ENCODE measurements at regions not wholly inside any gene's neighbourhood (a gene's known extent, or its start where the extent isn't known, plus 50 kb on each side); places are given as distances from the start of the nearest gene placed in this dataset.

DNA sequence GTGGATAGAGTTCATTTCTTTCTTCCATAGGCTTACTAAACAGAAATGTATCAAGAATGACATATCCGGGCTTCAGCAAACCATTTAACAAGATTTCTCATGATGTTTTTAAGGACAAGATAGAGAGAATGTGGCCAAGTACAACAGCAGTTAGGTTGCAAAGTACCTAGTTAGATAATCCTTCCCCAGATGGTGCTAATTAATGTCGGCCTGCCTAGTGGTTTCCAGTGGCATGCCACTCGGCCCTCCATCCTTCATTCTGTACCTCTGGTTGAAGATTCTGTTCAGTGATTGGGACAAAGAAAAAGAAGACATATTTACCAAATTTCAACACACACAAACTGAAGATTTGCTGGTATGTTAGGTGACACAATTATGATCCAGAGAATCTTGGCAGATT, 212.1 kb downstream of the MACC1 start:
- Histone ChIP-seq H3K9me3 (ENCODE audit: control insufficient read depth, insufficient read depth, low read depth, low read length) (no peaks in the 10 kb centered on the region), H3K4me3 (ENCODE audit: low read depth, low read length) (no peak overlapping the region), H3K27ac (ENCODE audit: extremely low read depth, low read depth, low read length) (no peak overlapping the region), H3K36me3 (ENCODE audit: control insufficient read depth in 2 of 2, insufficient read depth in 1 of 2, low read length in 2 of 2) (no peaks in the 10 kb centered on the region), H3K4me1 (ENCODE audit: control insufficient read depth, insufficient read depth, low read length) (no peaks in the 10 kb centered on the region)
- no peak for TF ChIP-seq ZNF776 (tag by site-specific recombination; IDR thresholded peaks at IDR 0.05; ENCODE audit: borderline replicate concordance)
- TF ChIP-seq ZNF843 (tag by site-specific recombination; IDR thresholded peaks at IDR 0.05) = no peak
- TF ChIP-seq BCL11A (tag by site-specific recombination; IDR thresholded peaks at IDR 0.05; ENCODE audit: low read depth) = no peak
- TF ChIP-seq PRDM10 (tag by site-specific recombination; IDR thresholded peaks at IDR 0.05) = no peak
- TF ChIP-seq, protein P1, sequence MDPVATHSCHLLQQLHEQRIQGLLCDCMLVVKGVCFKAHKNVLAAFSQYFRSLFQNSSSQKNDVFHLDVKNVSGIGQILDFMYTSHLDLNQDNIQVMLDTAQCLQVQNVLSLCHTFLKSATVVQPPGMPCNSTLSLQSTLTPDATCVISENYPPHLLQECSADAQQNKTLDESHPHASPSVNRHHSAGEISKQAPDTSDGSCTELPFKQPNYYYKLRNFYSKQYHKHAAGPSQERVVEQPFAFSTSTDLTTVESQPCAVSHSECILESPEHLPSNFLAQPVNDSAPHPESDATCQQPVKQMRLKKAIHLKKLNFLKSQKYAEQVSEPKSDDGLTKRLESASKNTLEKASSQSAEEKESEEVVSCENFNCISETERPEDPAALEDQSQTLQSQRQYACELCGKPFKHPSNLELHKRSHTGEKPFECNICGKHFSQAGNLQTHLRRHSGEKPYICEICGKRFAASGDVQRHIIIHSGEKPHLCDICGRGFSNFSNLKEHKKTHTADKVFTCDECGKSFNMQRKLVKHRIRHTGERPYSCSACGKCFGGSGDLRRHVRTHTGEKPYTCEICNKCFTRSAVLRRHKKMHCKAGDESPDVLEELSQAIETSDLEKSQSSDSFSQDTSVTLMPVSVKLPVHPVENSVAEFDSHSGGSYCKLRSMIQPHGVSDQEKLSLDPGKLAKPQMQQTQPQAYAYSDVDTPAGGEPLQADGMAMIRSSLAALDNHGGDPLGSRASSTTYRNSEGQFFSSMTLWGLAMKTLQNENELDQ (tag by site-specific recombination; IDR thresholded peaks at IDR 0.05; ENCODE audit: low read depth) = no peak
- no peak for TF ChIP-seq ZNF621 (tag by site-specific recombination; IDR thresholded peaks at IDR 0.05)
- no peak for TF ChIP-seq ZNF692 (tag by site-specific recombination; IDR thresholded peaks at IDR 0.05)
- TF ChIP-seq, protein P2, sequence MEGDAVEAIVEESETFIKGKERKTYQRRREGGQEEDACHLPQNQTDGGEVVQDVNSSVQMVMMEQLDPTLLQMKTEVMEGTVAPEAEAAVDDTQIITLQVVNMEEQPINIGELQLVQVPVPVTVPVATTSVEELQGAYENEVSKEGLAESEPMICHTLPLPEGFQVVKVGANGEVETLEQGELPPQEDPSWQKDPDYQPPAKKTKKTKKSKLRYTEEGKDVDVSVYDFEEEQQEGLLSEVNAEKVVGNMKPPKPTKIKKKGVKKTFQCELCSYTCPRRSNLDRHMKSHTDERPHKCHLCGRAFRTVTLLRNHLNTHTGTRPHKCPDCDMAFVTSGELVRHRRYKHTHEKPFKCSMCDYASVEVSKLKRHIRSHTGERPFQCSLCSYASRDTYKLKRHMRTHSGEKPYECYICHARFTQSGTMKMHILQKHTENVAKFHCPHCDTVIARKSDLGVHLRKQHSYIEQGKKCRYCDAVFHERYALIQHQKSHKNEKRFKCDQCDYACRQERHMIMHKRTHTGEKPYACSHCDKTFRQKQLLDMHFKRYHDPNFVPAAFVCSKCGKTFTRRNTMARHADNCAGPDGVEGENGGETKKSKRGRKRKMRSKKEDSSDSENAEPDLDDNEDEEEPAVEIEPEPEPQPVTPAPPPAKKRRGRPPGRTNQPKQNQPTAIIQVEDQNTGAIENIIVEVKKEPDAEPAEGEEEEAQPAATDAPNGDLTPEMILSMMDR (tag by site-specific recombination; IDR thresholded peaks at IDR 0.05) = no peak
- TF ChIP-seq, protein P3, sequence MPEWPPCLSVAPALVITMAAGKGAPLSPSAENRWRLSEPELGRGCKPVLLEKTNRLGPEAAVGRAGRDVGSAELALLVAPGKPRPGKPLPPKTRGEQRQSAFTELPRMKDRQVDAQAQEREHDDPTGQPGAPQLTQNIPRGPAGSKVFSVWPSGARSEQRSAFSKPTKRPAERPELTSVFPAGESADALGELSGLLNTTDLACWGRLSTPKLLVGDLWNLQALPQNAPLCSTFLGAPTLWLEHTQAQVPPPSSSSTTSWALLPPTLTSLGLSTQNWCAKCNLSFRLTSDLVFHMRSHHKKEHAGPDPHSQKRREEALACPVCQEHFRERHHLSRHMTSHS (tag by site-specific recombination; IDR thresholded peaks at IDR 0.05) = no peak
- ChIA-PET POLR2A (no interaction called here), CTCF (interaction anchor here (0.6 kb wide), 1 partner anchor 250 kb away, joined by 4 read pairs; no protein-coding TSS in a partner anchor)

GRCh38 chr7:19999681-20000080, 217.5 kb downstream of the MACC1 start:
- no peaks in the 10 kb centered on the region for H3K9me3 ChIP-seq (ENCODE audit: control insufficient read depth, insufficient read depth, low read depth, low read length)
- H3K4me1 ChIP-seq (ENCODE audit: control insufficient read depth, insufficient read depth, low read length) = no peaks in the 10 kb centered on the region
- TF ChIP-seq ZNF214 (tag by site-specific recombination; IDR thresholded peaks at IDR 0.05; ENCODE audit: borderline replicate concordance) (no peak), ZNF600 (tag by site-specific recombination; IDR thresholded peaks at IDR 0.05) (no peak), ZBTB48 (tag by site-specific recombination; IDR thresholded peaks at IDR 0.05) (no peak)
- TF ChIP-seq, protein P4, sequence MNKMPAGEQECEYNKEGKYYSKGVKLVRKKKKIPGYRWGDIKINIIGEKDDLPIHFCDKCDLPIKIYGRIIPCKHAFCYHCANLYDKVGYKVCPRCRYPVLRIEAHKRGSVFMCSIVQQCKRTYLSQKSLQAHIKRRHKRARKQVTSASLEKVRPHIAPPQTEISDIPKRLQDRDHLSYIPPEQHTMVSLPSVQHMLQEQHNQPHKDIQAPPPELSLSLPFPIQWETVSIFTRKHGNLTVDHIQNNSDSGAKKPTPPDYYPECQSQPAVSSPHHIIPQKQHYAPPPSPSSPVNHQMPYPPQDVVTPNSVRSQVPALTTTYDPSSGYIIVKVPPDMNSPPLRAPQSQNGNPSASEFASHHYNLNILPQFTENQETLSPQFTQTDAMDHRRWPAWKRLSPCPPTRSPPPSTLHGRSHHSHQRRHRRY (tag by site-specific recombination; IDR thresholded peaks at IDR 0.05) = no peak
- CTCF ChIA-PET = no interaction called here
- no peak overlapping the region for H3K4me3 ChIP-seq (ENCODE audit: low read depth, low read length)
- POLR2A ChIA-PET = no interaction called here
- no peak overlapping the region for H3K27ac ChIP-seq (ENCODE audit: extremely low read depth, low read depth, low read length)
- no peaks in the 10 kb centered on the region for H3K36me3 ChIP-seq (ENCODE audit: control insufficient read depth in 2 of 2, insufficient read depth in 1 of 2, low read length in 2 of 2)

All from HEK293 (cell line).